GM12875 (cell line): ENCODE measurements at regions not wholly inside any gene's neighbourhood (a gene's known extent, or its start where the extent isn't known, plus 50 kb on each side); places are given as distances from the start of the nearest gene placed in this dataset.

Experiments
- H3K4me3 ChIP-seq: one replicate; pipeline ENCODE4 v1.5.1; 2011; ENCODE audit warnings: low read depth, low read length, control low read depth
- CTCF ChIP-seq: IDR thresholded peaks from 2 replicates; pipeline ENCODE4 v1.5.1; 2011; ENCODE audit warnings: low read depth, mild to moderate bottlenecking, control low read depth, inconsistent platforms, low read length, moderate library complexity, borderline replicate concordance; ENCODE audit not compliant: insufficient read depth

GRCh38 chr10:78974617-78975317, 94.0 kb upstream of the ZMIZ1 start:
- H3K4me3 ChIP-seq: no peak overlapping the region
- peak; percentile 79 for TF ChIP-seq CTCF

- H3K4me3 ChIP-seq: no peak overlapping the region
- no peak for TF ChIP-seq CTCF
Measured at GRCh38 chr10:78975926-78976325, 92.8 kb upstream of the ZMIZ1 start.

DNA sequence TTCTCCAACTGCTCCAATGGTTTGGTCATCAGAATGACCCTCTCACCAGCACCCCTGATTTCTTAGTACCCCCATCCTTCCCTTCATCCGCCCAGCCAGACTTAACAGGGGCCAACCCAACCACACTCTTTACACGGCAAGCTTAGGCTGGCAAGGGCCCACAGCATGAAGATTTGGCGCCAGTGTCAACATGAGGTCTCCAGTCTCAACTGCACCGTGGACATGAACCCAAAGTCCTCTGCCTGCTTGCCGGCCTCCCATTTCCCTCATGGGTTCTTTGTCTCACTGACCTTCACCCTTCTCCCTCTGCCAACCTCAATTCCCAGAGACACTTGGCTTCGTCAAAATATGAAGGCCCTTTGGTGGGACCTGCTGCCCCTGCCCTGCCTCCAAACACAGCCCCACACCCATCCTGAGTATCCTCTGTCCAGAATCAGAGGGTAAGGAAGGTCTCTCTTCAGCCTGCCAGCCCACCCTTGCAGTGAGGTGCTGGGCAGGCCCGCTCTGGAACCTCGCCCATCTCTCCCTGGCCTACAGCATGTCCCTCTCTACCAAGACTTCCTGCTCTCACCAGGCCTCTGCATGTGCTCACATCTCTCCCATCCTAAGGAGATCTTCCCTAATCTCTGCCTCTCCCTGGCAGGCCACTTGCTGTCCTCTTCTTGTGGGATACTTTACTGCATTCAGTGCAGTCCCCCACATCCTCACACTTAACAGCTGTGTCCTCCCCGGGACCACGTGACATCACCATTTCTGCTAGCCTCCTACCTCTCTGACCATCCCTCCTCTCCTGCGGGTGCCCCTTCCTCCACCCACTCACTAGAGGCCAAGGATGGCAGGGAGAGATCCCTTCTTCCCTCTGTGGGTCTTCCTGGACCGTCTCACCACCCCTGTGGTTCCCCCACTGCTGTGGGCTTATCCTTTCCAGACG, 91.7 kb upstream of the ZMIZ1 start:
- TF ChIP-seq CTCF: no peak
- H3K4me3 ChIP-seq: no peak overlapping the region

GRCh38 chr10:78979938-78980337, 88.8 kb upstream of the ZMIZ1 start:
- H3K4me3 ChIP-seq: no peak overlapping the region
- no peak for TF ChIP-seq CTCF

GRCh38 chr10:78980354-78980753, 88.4 kb upstream of the ZMIZ1 start:
- no peak for TF ChIP-seq CTCF

GRCh38 chr10:78980815-78981214, 88.0 kb upstream of the ZMIZ1 start:
- no peak overlapping the region for H3K4me3 ChIP-seq
- TF ChIP-seq CTCF: no peak

More at GRCh38 chr10:78980354-78980753, 88.4 kb upstream of the ZMIZ1 start:
- no peak overlapping the region for H3K4me3 ChIP-seq
